Mesenchymal stem cell (in vitro differentiated cells and primary cell): ENCODE measurements at regions not wholly inside any gene's neighbourhood (a gene's known extent, or its start where the extent isn't known, plus 50 kb on each side); places are given as distances from the start of the nearest gene placed in this dataset.

Experiments
- DNase-seq: peaks from one replicate; pipeline ENCODE4 v3.0.0-alpha.2; 2013
- H2AFZ ChIP-seq: one replicate; pipeline ENCODE4 v1.6.1; 2013; ENCODE audit warnings: low read depth, mild to moderate bottlenecking, control low read depth, inconsistent platforms, low read length, moderate library complexity
- H2AK5ac ChIP-seq: 2 replicates; pipeline ENCODE4 v1.6.1; 2013; ENCODE audit warnings: low read length, moderate library complexity, mild to moderate bottlenecking, inconsistent platforms; ENCODE audit not compliant: severe bottlenecking
- H2BK120ac ChIP-seq: one replicate; pipeline ENCODE4 v1.6.1; 2013; ENCODE audit warnings: low read depth, mild to moderate bottlenecking, inconsistent platforms, low read length, moderate library complexity
- H2BK12ac ChIP-seq, 2 experiments: one replicate each; pipeline ENCODE4 v1.6.1; 2013; ENCODE audit warnings: inconsistent platforms in 2 of 2, low read length in 2 of 2, mild to moderate bottlenecking in 2 of 2, moderate library complexity in 2 of 2, control low read depth in 1 of 2
- H2BK15ac ChIP-seq: one replicate; pipeline ENCODE4 v1.6.1; 2013; ENCODE audit warnings: mild to moderate bottlenecking, low read depth, inconsistent platforms; ENCODE audit not compliant: poor library complexity, severe bottlenecking
- H2BK5ac ChIP-seq: 2 replicates; pipeline ENCODE4 v1.6.1; 2013; ENCODE audit warnings: low read depth, mild to moderate bottlenecking, low read length, control low read depth, inconsistent platforms; ENCODE audit not compliant: poor library complexity, severe bottlenecking
- H3K14ac ChIP-seq, 2 experiments: one replicate each; pipeline ENCODE4 v1.6.1; 2013; ENCODE audit warnings: inconsistent platforms in 2 of 2, low read length in 2 of 2, control low read depth in 1 of 2, mild to moderate bottlenecking in 1 of 2, moderate library complexity in 1 of 2
- H3K18ac ChIP-seq, 2 experiments: one replicate each; pipeline ENCODE4 v1.6.1; 2013; ENCODE audit warnings: inconsistent platforms in 2 of 2, low read length in 2 of 2, control low read depth in 1 of 2, low read depth in 1 of 2, mild to moderate bottlenecking in 1 of 2
- H3K23ac ChIP-seq, 2 experiments: one replicate each; pipeline ENCODE4 v1.6.1; 2013; ENCODE audit warnings: inconsistent platforms in 2 of 2, low read length in 2 of 2, mild to moderate bottlenecking in 2 of 2, moderate library complexity in 2 of 2, control low read depth in 1 of 2
- H3K27ac ChIP-seq: 2 replicates; pipeline ENCODE4 v1.5.1; 2013; ENCODE audit warnings: mild to moderate bottlenecking, moderate library complexity, low read length, control low read depth, inconsistent platforms; ENCODE audit not compliant: poor library complexity, severe bottlenecking
- H3K27me3 ChIP-seq, 2 experiments: 2 replicates each; pipeline versions ENCODE4 v1.6.1 to v1.7.0; 2013; ENCODE audit warnings: low read length in 2 of 2, mild to moderate bottlenecking in 2 of 2, moderate library complexity in 2 of 2, control low read depth in 1 of 2, inconsistent platforms in 1 of 2; ENCODE audit not compliant: control insufficient read depth in 1 of 2, insufficient read depth in 1 of 2
- H3K36me3 ChIP-seq, 2 experiments: 2 replicates each; pipeline versions ENCODE4 v1.6.1 to v1.7.0; 2013; ENCODE audit warnings: low read length in 2 of 2, control low read depth in 1 of 2, inconsistent platforms in 1 of 2, low read depth in 1 of 2, mild to moderate bottlenecking in 1 of 2; ENCODE audit not compliant: insufficient read depth in 2 of 2, control insufficient read depth in 1 of 2
- H3K4ac ChIP-seq, 2 experiments: one replicate each; pipeline ENCODE4 v1.6.1; 2013; ENCODE audit warnings: inconsistent platforms in 2 of 2, low read length in 2 of 2, mild to moderate bottlenecking in 2 of 2, moderate library complexity in 2 of 2, control low read depth in 1 of 2, low read depth in 1 of 2
- H3K4me1 ChIP-seq: 2 replicates; pipeline ENCODE4 v1.6.1; 2013; ENCODE audit warnings: low read depth, low read length, control low read depth; ENCODE audit not compliant: control insufficient read depth, insufficient read depth
- H3K4me2 ChIP-seq: 2 replicates; pipeline ENCODE4 v1.6.1; 2013; ENCODE audit warnings: low read length, mild to moderate bottlenecking, inconsistent platforms; ENCODE audit not compliant: poor library complexity, severe bottlenecking
- H3K4me3 ChIP-seq, 2 experiments: 2 replicates each; pipeline versions ENCODE4 v1.5.1 to v1.7.0; 2013; ENCODE audit warnings: low read length in 2 of 2, mild to moderate bottlenecking in 2 of 2, control low read depth in 1 of 2, low read depth in 1 of 2; ENCODE audit not compliant: insufficient read depth in 1 of 2
- H3K79me1 ChIP-seq: replicated peaks from 2 replicates; pipeline ENCODE4 v1.6.1; 2013; ENCODE audit warnings: mild to moderate bottlenecking, control low read depth, low read length, inconsistent platforms; ENCODE audit not compliant: poor library complexity, severe bottlenecking
- H3K9ac ChIP-seq: 2 replicates; pipeline ENCODE4 v1.7.0; 2013; ENCODE audit warnings: mild to moderate bottlenecking, low read length, moderate library complexity
- H3K9me3 ChIP-seq: 2 replicates; pipeline ENCODE4 v1.7.0; 2013; ENCODE audit warnings: mild to moderate bottlenecking, low read length; ENCODE audit not compliant: control insufficient read depth
- H4K8ac ChIP-seq: one replicate; pipeline ENCODE4 v1.6.1; 2013; ENCODE audit warnings: inconsistent platforms, mild to moderate bottlenecking, low read length, moderate library complexity
- H4K91ac ChIP-seq: one replicate; pipeline ENCODE4 v1.6.1; 2013; ENCODE audit warnings: mild to moderate bottlenecking, low read length, inconsistent platforms
- WGBS: methylation state at CpG from one replicate; pipeline ENCODE4 v1.1.7; 2013; ENCODE audit warnings: mixed read lengths; 5-methylcytosine and 5-hydroxymethylcytosine counted together

GRCh38 chr13:51020600-51020999 is 90.5 kb downstream of the C13orf42 start:
- WGBS = 91% methylated on average over 7 of the region's 8 CpGs
- no peak overlapping the region for H2BK5ac ChIP-seq

GRCh38 chr13:51019026-51019425 is 92.0 kb downstream of the C13orf42 start:
- no peak overlapping the region for H4K8ac ChIP-seq
- H3K18ac ChIP-seq = no peak overlapping the region

More at GRCh38 chr13:51020600-51020999, 90.5 kb downstream of the C13orf42 start:
- no peaks in the 10 kb centered on the region for H3K36me3 ChIP-seq
- H3K4ac ChIP-seq = no peak overlapping the region
- H3K18ac ChIP-seq = no peak overlapping the region
- H3K4me2 ChIP-seq = no peak overlapping the region
- H3K9ac ChIP-seq = no peak overlapping the region
- H3K27ac ChIP-seq = no peak overlapping the region
- no peaks in the 10 kb centered on the region for H3K4me1 ChIP-seq
- peaks cover 8% of the 10 kb centered on the region for H3K9me3 ChIP-seq
- DNase-seq = no peak
- H2BK12ac ChIP-seq = no peak overlapping the region
- peaks cover 3 to 7% of the 10 kb centered on the region in 2 experiments for H3K27me3 ChIP-seq
- H3K14ac ChIP-seq = no peak overlapping the region
- no peak overlapping the region for H4K91ac ChIP-seq
- H2BK120ac ChIP-seq = no peak overlapping the region
- no peaks in the 10 kb centered on the region for H3K79me1 ChIP-seq
- H4K8ac ChIP-seq = no peak overlapping the region
- H3K4me3 ChIP-seq = no peak overlapping the region
- no peak overlapping the region for H3K23ac ChIP-seq
- H2AK5ac ChIP-seq = no peak overlapping the region
- H2AFZ ChIP-seq = no peak overlapping the region
- no peak overlapping the region for H2BK15ac ChIP-seq

GRCh38 chr13:51017516-51017915 is 93.6 kb downstream of the C13orf42 start:
- Histone ChIP-seq H3K18ac (no peak overlapping the region), H3K23ac (no peak overlapping the region), H4K91ac (no peak overlapping the region), H3K27me3 (peaks cover 0 to 9% of the 10 kb centered on the region in 2 experiments), H3K4me2 (no peak overlapping the region), H3K4me3 (no peak overlapping the region), H3K79me1 (no peaks in the 10 kb centered on the region), H3K9ac (no peak overlapping the region), H3K9me3 (peaks cover 13% of the 10 kb centered on the region), H2BK120ac (no peak overlapping the region), H2BK15ac (no peak overlapping the region), H3K4ac (no peak overlapping the region), H2AK5ac (no peak overlapping the region), H4K8ac (no peak overlapping the region), H2BK12ac (no peak overlapping the region), H3K14ac (peak overlapping the region in 1 of 2 experiments; percentile 48), H3K27ac (no peak overlapping the region), H3K36me3 (no peaks in the 10 kb centered on the region), H3K4me1 (no peaks in the 10 kb centered on the region), H2BK5ac (no peak overlapping the region), H2AFZ (no peak overlapping the region)
- WGBS = 89% methylated on average over 1 of the region's 1 CpG
- DNase-seq = no peak

More at GRCh38 chr13:51019026-51019425, 92.0 kb downstream of the C13orf42 start:
- Histone ChIP-seq H2BK12ac (no peak overlapping the region), H3K4me3 (no peak overlapping the region), H3K36me3 (no peaks in the 10 kb centered on the region), H3K27ac (no peak overlapping the region), H2BK15ac (no peak overlapping the region), H2BK120ac (no peak overlapping the region), H2BK5ac (no peak overlapping the region), H3K4ac (no peak overlapping the region), H3K23ac (no peak overlapping the region), H3K4me2 (no peak overlapping the region), H3K9ac (no peak overlapping the region), H2AFZ (no peak overlapping the region), H3K14ac (no peak overlapping the region), H3K27me3 (peaks cover 0 to 5% of the 10 kb centered on the region in 2 experiments), H3K4me1 (no peaks in the 10 kb centered on the region), H4K91ac (no peak overlapping the region), H3K79me1 (no peaks in the 10 kb centered on the region), H3K9me3 (peaks cover 7% of the 10 kb centered on the region), H2AK5ac (no peak overlapping the region)
- DNase-seq = no peak
- 78% methylated on average over 5 of the region's 5 CpGs for WGBS

GRCh38 chr13:51015973-51016372 is 95.1 kb downstream of the C13orf42 start:
- no peak overlapping the region for H4K8ac ChIP-seq
- H3K4ac ChIP-seq = no peak overlapping the region
- H3K14ac ChIP-seq = no peak overlapping the region
- no peak overlapping the region for H3K4me3 ChIP-seq
- WGBS = no CpG with 5 or more reads among the region's 1 CpG
- no peak overlapping the region for H3K23ac ChIP-seq
- H3K18ac ChIP-seq = no peak overlapping the region
- no peaks in the 10 kb centered on the region for H3K79me1 ChIP-seq
- no peaks in the 10 kb centered on the region for H3K4me1 ChIP-seq
- H3K9me3 ChIP-seq = peaks cover 13% of the 10 kb centered on the region
- H4K91ac ChIP-seq = no peak overlapping the region
- H2BK5ac ChIP-seq = no peak overlapping the region
- no peak for DNase-seq
- no peak overlapping the region for H2BK120ac ChIP-seq
- H2AK5ac ChIP-seq = no peak overlapping the region
- no peak overlapping the region for H3K4me2 ChIP-seq
- H2AFZ ChIP-seq = no peak overlapping the region
- H3K27me3 ChIP-seq = peaks cover 0 to 9% of the 10 kb centered on the region in 2 experiments
- H2BK15ac ChIP-seq = no peak overlapping the region
- no peak overlapping the region for H3K27ac ChIP-seq
- H2BK12ac ChIP-seq = no peak overlapping the region
- H3K36me3 ChIP-seq = no peaks in the 10 kb centered on the region
- no peak overlapping the region for H3K9ac ChIP-seq
